ENCODE measurements at regions not wholly inside any gene's neighbourhood (a gene's known extent, or its start where the extent isn't known, plus 50 kb on each side); places are given as distances from the start of the nearest gene placed in this dataset.
A peak's percentile ranks its signal among the peaks of the same experiment; 100 is the strongest.

DNA sequence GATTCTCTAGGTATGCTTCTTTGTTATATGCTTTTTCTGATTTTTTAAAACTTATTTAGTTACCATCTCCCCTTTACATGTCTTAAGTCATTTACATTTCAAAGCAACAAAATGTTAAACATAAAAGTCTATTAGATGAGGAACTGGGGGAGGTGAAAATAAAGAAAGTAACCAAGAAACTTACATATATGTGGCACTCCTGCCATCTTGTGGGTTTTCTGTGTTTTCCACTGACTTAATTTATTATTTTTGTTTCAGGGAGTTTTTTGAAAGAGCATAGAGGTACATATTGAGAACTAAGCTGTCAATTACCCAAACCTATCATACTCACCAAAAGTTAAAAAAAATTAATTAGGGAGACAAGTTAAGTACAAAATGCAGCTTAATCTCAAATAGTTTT, 1531.1 kb downstream of the MRPL39 start:
- peaks cover 14% of the 10 kb centered on the region for H3K9me3 Mint-ChIP-seq
- H3K4me3 Mint-ChIP-seq: no peak overlapping the region
- peaks cover 5% of the 10 kb centered on the region for H3K36me3 Mint-ChIP-seq
- peak overlapping the region; percentile 14 for H3K27ac Mint-ChIP-seq
- ATAC-seq (ENCODE audit: low read depth) (peak; percentile 35), DNase-seq (ENCODE audit: low spot score in 2 of 2) (peak in 1 of 2 donors; percentile 27)
- peaks cover 8% of the 10 kb centered on the region for H3K4me1 Mint-ChIP-seq
- H3K27me3 Mint-ChIP-seq: no peaks in the 10 kb centered on the region

DNA sequence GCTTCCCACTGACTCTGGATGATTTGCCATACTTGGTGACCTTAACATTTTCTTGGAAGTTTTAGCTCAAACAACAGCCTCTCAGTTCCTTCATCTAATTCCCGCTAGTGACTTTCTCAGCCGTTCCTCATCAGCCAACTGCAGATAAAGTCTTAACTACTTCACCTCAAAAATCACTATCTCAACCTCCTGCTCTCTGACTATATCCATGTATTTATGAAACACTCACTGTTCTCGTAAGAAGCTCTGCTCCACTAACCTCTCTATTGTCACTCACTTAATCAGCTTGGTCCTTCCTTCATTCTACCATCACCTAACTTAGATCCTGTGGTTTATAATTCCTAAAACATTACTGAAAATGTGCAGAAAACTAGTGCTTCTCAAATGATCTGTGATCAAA, 1551.6 kb downstream of the MRPL39 start:
- Mint-ChIP-seq H3K36me3 (no peaks in the 10 kb centered on the region), H3K4me1 (peaks cover 4% of the 10 kb centered on the region), H3K27me3 (no peaks in the 10 kb centered on the region), H3K4me3 (no peak overlapping the region), H3K9me3 (peaks cover 3% of the 10 kb centered on the region), H3K27ac (no peak overlapping the region)
- DNase-seq (ENCODE audit: low spot score in 2 of 2) (no peak), ATAC-seq (ENCODE audit: low read depth) (no peak)

DNA sequence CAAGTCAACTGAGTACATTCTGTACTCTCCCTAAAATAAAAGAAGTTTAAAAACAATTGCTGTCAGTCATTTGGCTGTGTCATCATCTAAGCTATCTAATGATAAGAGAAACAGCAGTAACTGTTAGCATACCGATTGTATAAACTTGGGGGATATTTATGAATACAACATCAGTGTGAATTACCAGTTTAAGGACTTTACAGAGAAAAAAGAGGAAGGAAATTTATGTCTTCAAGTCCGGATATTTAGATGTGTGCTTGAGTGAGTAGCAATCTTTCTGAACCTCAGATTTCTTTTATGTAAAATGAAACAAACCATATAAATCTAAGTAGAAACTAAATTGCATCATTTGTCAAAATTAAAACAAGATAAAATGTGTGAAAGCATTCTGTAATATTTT, 1557.0 kb downstream of the MRPL39 start:
- peaks cover 22% of the 10 kb centered on the region for H3K4me1 Mint-ChIP-seq
- ATAC-seq (ENCODE audit: low read depth): peak; percentile 76
- no peaks in the 10 kb centered on the region for H3K27me3 Mint-ChIP-seq
- H3K36me3 Mint-ChIP-seq: no peaks in the 10 kb centered on the region
- H3K27ac Mint-ChIP-seq: peak overlapping the region; percentile 72
- H3K9me3 Mint-ChIP-seq: peaks cover 3% of the 10 kb centered on the region
- no peak for DNase-seq (ENCODE audit: low spot score in 2 of 2)
- H3K4me3 Mint-ChIP-seq: peak overlapping the region; percentile 52

DNA sequence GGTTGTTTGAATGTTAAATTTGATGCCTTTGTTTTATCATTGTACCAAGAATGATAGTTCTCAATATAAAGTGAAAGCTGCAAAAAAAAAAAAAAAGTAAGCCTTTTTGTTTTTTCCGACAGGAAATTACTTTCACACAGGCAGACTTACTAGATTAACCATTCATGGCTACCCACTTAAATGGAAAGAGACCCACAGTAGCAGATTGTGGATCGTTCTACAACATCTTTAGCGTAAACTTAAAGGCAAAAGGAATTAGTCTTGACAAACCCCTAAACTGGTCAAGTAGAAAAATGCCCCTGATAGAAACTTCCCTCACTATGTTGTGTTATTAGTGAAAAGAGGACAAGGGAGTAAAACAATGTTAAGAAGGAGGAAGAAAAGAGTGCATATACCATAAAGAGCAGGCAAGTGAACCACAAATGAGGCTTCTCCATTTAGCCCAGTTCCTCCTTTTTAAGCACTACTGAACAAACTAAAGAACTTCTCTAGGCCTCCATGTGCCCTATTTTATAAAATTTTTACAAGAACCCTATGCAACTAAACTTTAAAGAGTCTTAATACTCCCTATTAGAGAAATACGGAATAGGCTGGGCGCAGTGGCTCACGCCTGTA, 1560.3 kb downstream of the MRPL39 start:
- peak; percentile 75 for ATAC-seq (ENCODE audit: low read depth)
- Mint-ChIP-seq H3K4me1 (peaks cover 25% of the 10 kb centered on the region), H3K27me3 (no peaks in the 10 kb centered on the region), H3K9me3 (peaks cover under 1% of the 10 kb centered on the region), H3K4me3 (peak overlapping the region; percentile 67), H3K27ac (peak overlapping the region; percentile 68), H3K36me3 (no peaks in the 10 kb centered on the region)
- peak in 1 of 2 donors; percentile 13 for DNase-seq (ENCODE audit: low spot score in 2 of 2)

DNA sequence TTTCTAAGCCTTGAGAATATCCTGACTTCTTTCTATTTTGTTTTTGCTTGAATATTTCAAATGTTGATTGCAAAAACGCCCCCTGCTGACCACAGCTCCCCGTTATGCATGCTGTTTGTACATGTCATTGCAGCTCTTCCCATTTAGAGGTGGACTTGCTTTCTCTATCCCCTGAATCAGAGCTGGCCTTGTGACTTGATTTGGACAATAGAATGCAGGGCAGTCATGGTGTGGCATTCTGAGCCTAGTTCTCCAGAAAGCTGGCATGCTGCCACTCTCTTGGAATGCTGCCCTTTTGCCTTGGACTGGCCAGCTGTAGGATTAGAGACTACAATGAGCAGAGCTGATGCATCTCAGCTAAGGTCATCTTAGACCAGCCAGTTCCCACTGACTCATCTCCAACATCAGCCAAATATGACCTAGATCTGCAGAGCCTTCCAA, 1561.5 kb downstream of the MRPL39 start:
- DNase-seq (ENCODE audit: low spot score in 2 of 2) (no peak), ATAC-seq (ENCODE audit: low read depth) (no peak)
- no peaks in the 10 kb centered on the region for H3K9me3 Mint-ChIP-seq
- H3K27me3 Mint-ChIP-seq: no peaks in the 10 kb centered on the region
- peaks cover 23% of the 10 kb centered on the region for H3K4me1 Mint-ChIP-seq
- H3K4me3 Mint-ChIP-seq: no peak overlapping the region
- H3K27ac Mint-ChIP-seq: peak overlapping the region; percentile 9
- H3K36me3 Mint-ChIP-seq: no peaks in the 10 kb centered on the region

DNA sequence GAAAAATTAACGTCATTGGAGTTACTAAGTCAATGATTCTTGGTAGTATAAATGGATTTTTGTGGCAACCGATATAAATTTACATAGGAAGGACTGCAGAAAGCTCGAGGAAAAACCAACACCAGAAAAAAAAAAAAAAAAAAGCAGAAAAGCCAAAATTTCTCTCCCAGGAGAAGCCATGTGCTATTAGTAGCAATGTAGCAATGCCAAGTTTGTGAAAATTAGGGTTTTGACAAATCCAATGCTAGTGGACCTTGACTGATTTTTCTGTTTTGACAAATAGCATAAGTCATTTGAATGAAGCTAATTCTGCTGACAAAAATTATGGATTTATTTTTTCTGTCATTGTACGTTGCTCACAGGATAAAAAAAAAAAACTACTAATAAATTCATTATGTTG, 1561.9 kb downstream of the MRPL39 start:
- Mint-ChIP-seq H3K27ac (peak overlapping the region; percentile 9), H3K36me3 (no peaks in the 10 kb centered on the region), H3K4me1 (peaks cover 22% of the 10 kb centered on the region), H3K27me3 (no peaks in the 10 kb centered on the region), H3K4me3 (no peak overlapping the region), H3K9me3 (no peaks in the 10 kb centered on the region)
- DNase-seq (ENCODE audit: low spot score in 2 of 2) (no peak), ATAC-seq (ENCODE audit: low read depth) (no peak)

DNA sequence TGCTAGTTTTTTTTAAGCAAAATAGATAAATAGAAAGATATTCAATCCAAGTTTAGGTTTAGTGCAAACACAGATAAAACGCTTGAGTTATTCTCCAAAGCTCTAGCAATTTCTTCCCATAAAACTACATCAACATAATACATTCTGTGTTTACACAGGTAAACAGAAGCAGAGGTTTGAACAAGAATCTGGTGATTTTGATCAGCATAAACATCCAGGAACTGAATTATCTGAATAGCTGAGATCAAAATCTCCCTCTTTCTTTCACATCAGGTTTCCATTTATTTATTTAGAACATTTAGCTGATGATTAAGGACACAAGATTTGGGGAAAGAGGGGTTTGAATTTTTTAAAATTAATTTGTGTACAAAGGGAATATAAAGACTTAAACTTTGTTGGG, 1564.6 kb downstream of the MRPL39 start:
- ATAC-seq (ENCODE audit: low read depth) (no peak), DNase-seq (ENCODE audit: low spot score in 2 of 2) (no peak)
- Mint-ChIP-seq H3K36me3 (no peaks in the 10 kb centered on the region), H3K4me3 (no peak overlapping the region), H3K27me3 (no peaks in the 10 kb centered on the region), H3K4me1 (peaks cover 15% of the 10 kb centered on the region), H3K9me3 (no peaks in the 10 kb centered on the region), H3K27ac (no peak overlapping the region)

DNA sequence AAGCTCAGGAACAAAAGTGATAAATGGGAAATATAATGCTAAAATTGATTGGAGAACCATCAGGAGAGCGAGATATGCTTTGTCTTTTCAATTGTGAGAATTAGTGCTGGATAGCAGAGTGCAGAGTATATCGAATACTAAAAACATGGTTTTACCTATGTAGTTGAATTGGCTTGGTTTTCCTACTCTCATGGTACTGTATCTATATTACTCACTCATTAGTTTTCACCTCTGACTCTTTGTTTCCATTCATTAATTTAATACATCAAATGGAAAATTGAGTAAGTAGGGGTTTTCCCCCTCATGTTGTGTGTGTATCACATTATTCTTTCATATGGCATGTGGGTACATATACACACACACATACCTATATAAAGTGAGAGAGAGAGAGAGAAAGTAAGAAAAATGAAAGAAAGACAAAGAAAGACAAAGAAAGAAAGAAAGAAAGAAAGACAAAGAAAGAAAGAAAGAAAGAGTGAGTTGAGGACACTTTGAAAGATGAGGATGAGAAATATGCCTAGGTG, 1574.5 kb downstream of the MRPL39 start:
- Mint-ChIP-seq H3K27me3 (no peaks in the 10 kb centered on the region), H3K9me3 (peaks cover 8% of the 10 kb centered on the region), H3K4me1 (no peaks in the 10 kb centered on the region), H3K27ac (no peak overlapping the region), H3K36me3 (peaks cover 10% of the 10 kb centered on the region), H3K4me3 (no peak overlapping the region)
- ATAC-seq (ENCODE audit: low read depth) (no peak), DNase-seq (ENCODE audit: low spot score in 2 of 2) (no peak)

DNA sequence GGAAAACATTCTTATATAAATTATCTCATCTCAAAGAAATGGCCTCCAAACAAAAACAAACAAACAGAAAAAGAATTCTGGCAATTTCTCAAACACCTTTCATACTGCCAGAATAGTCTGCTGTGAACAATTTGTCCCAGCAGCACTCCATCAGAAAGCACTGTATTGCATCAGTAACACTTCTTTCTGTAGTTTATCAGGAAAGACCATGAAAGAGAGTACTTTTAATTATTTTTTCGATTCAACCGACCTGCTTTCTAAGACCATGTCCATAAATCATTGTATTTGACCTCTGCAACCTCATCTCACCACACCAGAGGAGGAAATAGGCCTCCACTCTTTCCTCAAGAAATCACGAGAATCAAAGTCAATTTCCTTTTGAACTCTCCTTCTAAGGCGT, 1579.9 kb downstream of the MRPL39 start:
- ATAC-seq (ENCODE audit: low read depth) (no peak), DNase-seq (ENCODE audit: low spot score in 2 of 2) (no peak)
- H3K36me3 Mint-ChIP-seq: no peaks in the 10 kb centered on the region
- no peak overlapping the region for H3K4me3 Mint-ChIP-seq
- H3K4me1 Mint-ChIP-seq: no peaks in the 10 kb centered on the region
- H3K9me3 Mint-ChIP-seq: no peaks in the 10 kb centered on the region
- no peaks in the 10 kb centered on the region for H3K27me3 Mint-ChIP-seq
- no peak overlapping the region for H3K27ac Mint-ChIP-seq

DNA sequence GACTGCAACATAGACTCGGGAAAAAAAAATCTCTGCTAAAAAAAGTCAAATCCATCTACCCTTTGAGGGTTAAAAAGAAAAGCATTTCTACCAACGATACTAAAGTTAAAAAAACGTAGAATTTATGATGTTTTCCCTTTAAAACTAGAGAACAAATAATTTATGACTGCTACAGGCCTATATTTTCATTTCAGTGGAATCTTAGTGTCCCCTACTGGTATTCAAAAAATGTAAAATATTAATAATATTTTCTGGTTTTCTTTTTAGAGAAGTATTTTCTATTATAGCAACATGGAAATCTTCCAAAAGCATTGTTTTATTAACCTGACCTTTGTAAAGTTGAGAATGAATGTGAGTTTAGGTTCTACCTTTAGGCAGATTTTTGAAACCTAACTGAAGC, 1582.2 kb downstream of the MRPL39 start:
- Mint-ChIP-seq H3K4me3 (no peak overlapping the region), H3K27ac (no peak overlapping the region), H3K27me3 (no peaks in the 10 kb centered on the region), H3K9me3 (peaks cover 6% of the 10 kb centered on the region), H3K4me1 (no peaks in the 10 kb centered on the region), H3K36me3 (peaks cover 2% of the 10 kb centered on the region)
- ATAC-seq (ENCODE audit: low read depth) (no peak), DNase-seq (ENCODE audit: low spot score in 2 of 2) (no peak)

DNA sequence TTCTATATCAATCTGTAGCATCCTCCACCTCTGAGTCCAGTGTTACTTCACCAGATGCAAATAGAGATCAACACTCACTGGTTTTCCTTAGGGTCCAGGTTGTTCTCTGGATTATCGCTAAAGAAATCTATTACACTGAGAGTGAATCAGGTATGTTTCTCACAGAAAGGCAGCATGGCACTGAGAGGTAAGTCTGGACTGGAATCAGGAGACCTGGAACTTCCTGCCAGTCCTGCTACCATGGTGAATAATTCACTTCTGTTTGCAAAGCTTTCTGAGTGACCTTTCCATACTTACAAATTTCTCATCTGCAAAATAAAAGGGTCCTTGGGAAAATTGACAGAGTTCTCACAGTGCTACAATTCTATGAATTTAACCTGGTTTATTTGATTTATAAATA, 1583.3 kb downstream of the MRPL39 start:
- Mint-ChIP-seq H3K27me3 (no peaks in the 10 kb centered on the region), H3K4me3 (no peak overlapping the region), H3K9me3 (peaks cover 8% of the 10 kb centered on the region), H3K27ac (no peak overlapping the region), H3K36me3 (peaks cover 2% of the 10 kb centered on the region), H3K4me1 (no peaks in the 10 kb centered on the region)
- DNase-seq (ENCODE audit: low spot score in 2 of 2): no peak
- ATAC-seq (ENCODE audit: low read depth): no peak

DNA sequence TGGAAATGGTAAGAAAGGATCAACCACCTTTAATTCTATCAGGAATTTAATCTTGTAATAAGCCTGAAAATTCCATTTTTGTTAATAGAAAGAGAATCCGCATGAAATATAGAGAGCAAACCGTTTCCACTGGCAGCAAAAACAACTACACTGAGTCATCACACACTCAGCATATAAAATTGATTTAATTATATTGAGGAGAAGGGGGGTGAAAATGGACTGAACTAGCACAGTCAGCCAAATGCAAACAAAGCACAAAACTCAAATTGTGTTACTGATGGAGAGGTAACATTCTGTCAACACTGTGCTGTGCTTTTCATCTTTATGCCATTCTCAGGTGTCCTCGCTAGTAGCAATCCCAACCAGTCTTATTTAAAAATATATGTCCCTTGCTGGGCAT, 1583.9 kb downstream of the MRPL39 start:
- Mint-ChIP-seq H3K4me3 (no peak overlapping the region), H3K4me1 (no peaks in the 10 kb centered on the region), H3K36me3 (peaks cover 2% of the 10 kb centered on the region), H3K27me3 (no peaks in the 10 kb centered on the region), H3K27ac (no peak overlapping the region), H3K9me3 (peaks cover 8% of the 10 kb centered on the region)
- no peak for DNase-seq (ENCODE audit: low spot score in 2 of 2)
- ATAC-seq (ENCODE audit: low read depth): no peak

DNA sequence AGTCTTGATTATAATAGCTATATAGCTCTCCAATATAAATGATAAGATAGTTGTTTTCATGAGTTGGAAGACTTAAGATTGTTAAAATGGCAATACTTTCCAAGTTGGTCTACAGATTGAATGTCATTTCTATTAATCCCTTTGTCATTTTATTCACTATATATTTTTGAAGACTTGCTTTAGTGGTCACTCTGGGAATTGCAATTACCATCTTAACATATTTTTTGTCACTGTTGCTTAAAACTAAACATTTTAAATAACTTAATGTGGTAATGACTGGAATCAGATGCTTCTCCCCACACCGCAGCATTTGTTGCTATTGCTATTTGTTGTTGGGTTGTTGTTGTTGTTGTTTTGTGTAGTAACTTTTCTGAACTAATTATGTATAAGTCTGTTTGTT, 1592.9 kb downstream of the MRPL39 start:
- Mint-ChIP-seq H3K4me1 (no peaks in the 10 kb centered on the region), H3K36me3 (no peaks in the 10 kb centered on the region), H3K4me3 (no peak overlapping the region), H3K27me3 (no peaks in the 10 kb centered on the region), H3K9me3 (peaks cover 2% of the 10 kb centered on the region), H3K27ac (no peak overlapping the region)
- ATAC-seq (ENCODE audit: low read depth): no peak
- no peak for DNase-seq (ENCODE audit: low spot score in 2 of 2)

DNA sequence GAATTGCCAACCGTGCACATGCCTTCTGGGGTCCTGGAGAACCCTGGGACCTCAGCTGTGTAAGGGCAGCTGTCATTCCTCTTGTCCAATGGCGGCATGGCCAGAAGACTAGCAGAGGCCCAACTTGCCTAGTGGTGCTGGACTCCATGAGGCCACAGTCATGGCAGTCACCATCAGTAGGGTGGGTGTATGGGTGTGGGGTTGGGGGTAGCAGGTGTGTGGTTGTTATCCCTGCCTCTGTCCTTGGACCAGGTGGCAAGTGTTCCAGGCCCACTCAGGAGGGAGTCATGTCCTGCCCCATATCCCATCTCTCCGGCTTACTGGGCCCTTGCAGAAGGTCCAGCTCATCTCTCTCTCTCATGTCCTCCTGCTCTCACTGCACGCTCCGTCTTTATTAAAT, 1596.2 kb downstream of the MRPL39 start:
- ATAC-seq (ENCODE audit: low read depth): no peak
- Mint-ChIP-seq H3K27ac (no peak overlapping the region), H3K36me3 (no peaks in the 10 kb centered on the region), H3K4me3 (no peak overlapping the region), H3K27me3 (no peaks in the 10 kb centered on the region), H3K4me1 (no peaks in the 10 kb centered on the region), H3K9me3 (no peaks in the 10 kb centered on the region)
- no peak for DNase-seq (ENCODE audit: low spot score in 2 of 2)

DNA sequence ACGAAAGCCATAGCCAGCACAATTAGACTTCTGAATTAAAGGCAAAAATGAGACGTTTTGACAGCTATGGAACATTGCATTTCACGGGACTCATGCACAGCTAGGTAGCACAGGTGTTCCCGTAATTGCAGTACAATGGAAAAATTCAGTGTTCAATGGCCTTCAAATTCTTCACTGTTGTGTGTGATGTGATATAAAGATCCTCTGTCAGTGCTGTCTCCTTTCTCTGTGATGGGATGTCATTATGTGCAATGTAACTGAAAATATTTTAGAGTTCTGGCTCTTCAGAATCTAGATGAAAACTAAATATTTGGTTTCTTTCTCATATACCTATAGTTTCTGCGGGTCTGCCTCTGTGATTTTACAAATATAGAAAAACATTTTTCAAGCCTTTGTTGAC, 1599.7 kb downstream of the MRPL39 start:
- Mint-ChIP-seq H3K27ac (no peak overlapping the region), H3K27me3 (no peaks in the 10 kb centered on the region), H3K4me1 (peaks cover 2% of the 10 kb centered on the region), H3K4me3 (no peak overlapping the region), H3K36me3 (peaks cover 8% of the 10 kb centered on the region), H3K9me3 (peaks cover 9% of the 10 kb centered on the region)
- no peak for DNase-seq (ENCODE audit: low spot score in 2 of 2)
- no peak for ATAC-seq (ENCODE audit: low read depth)

Data from memory B cell (primary cell).